AG04449 (cell line): ENCODE measurements at regions not wholly inside any gene's neighbourhood (a gene's known extent, or its start where the extent isn't known, plus 50 kb on each side); places are given as distances from the start of the nearest gene placed in this dataset.

Source experiments
- CTCF ChIA-PET: fragments of 350-600 bp; formaldehyde crosslinking; extraction: SDS; loops from one replicate; lab custom pipeline; 2021; ENCODE audit warnings: antibody characterized with exemption; lab: Yijun Ruan, JAX
- POLR2A ChIA-PET: fragments of 400-600, 350-600 bp; formaldehyde crosslinking; extraction: SDS; loops from one replicate; lab custom pipeline; 2020; ENCODE audit warnings: antibody characterized with exemption, inconsistent platforms; lab: Yijun Ruan, JAX
- DNase-seq: peaks from one replicate; pipeline ENCODE4 v3.0.0-alpha.2; 2010; ENCODE audit warnings: low read depth, low spot score
- H3K4me3 ChIP-seq: 2 replicates; pipeline ENCODE4 v1.5.1; 2011; ENCODE audit warnings: low read depth, mild to moderate bottlenecking, control low read depth, low read length
- CTCF ChIP-seq: IDR thresholded peaks from one replicate; pipeline ENCODE4 v1.5.1; 2011; ENCODE audit warnings: mild to moderate bottlenecking, moderate library complexity, low read length, control low read depth, inconsistent platforms; ENCODE audit not compliant: insufficient read depth; ENCODE audit errors: missing control alignments

GRCh38 chr13:97091196-97091595 is 96.9 kb upstream of the OXGR1 start:
- no peak overlapping the region for H3K4me3 ChIP-seq
- CTCF ChIA-PET, result interaction anchor here (1.3 kb wide), 1 partner anchor 19 kb away, joined by 3 read pairs; no protein-coding TSS in a partner anchor
- TF ChIP-seq CTCF, result no peak
- POLR2A ChIA-PET, result no interaction called here
- DNase-seq, result no peak

- CTCF ChIA-PET, result interaction anchor here (1.9 kb wide), 1 partner anchor 9 kb away, joined by 18 read pairs; no protein-coding TSS in a partner anchor
- H3K4me3 ChIP-seq, result no peak overlapping the region
- POLR2A ChIA-PET, result no interaction called here
- no peak for TF ChIP-seq CTCF
- no peak for DNase-seq
Measured at GRCh38 chr13:97100821-97101220, 106.5 kb upstream of the OXGR1 start.

GRCh38 chr13:97101912-97102708 is 107.8 kb upstream of the OXGR1 start:
- DNase-seq, result no peak
- no peak overlapping the region for H3K4me3 ChIP-seq
- ChIA-PET POLR2A (no interaction called here), CTCF (interaction anchor here (1.9 kb wide), 1 partner anchor 8 kb away, joined by 18 read pairs; no protein-coding TSS in a partner anchor)
- TF ChIP-seq CTCF, result no peak

GRCh38 chr13:97106323-97106722 is 112.0 kb upstream of the OXGR1 start:
- no peak overlapping the region for H3K4me3 ChIP-seq
- ChIA-PET POLR2A (no interaction called here), CTCF (interaction anchor here (0.9 to 11.1 kb wide), 3 partner anchors 104 to 256 kb away, joined by 3 to 248 read pairs (median 161); no protein-coding TSS in a partner anchor)
- no peak for TF ChIP-seq CTCF
- DNase-seq, result no peak

GRCh38 chr13:97107815-97108529 is 113.7 kb upstream of the OXGR1 start:
- ChIA-PET CTCF (interaction anchor here (0.6 to 11.7 kb wide), 14 partner anchors 12 to 331 kb away, joined by 3 to 248 read pairs (median 12); no protein-coding TSS in a partner anchor), POLR2A (no interaction called here)
- no peak for DNase-seq
- TF ChIP-seq CTCF, result no peak
- H3K4me3 ChIP-seq, result no peak overlapping the region

- no peak for DNase-seq
- H3K4me3 ChIP-seq, result no peak overlapping the region
- ChIA-PET CTCF (interaction anchor here (0.6 to 11.7 kb wide), 21 partner anchors 12 to 691 kb away, joined by 3 to 248 read pairs (median 9); no protein-coding TSS in a partner anchor), POLR2A (interaction anchor here (0.6 kb wide), 1 partner anchor 114 kb away, joined by 3 read pairs; the partner anchor contains the start of gene MBNL2)
- TF ChIP-seq CTCF, result no peak
Measured at GRCh38 chr13:97108530-97108900, 113.6 kb upstream of the MBNL2 start.
